H1 (cell line): ENCODE measurements at regions not wholly inside any gene's neighbourhood (a gene's known extent, or its start where the extent isn't known, plus 50 kb on each side); places are given as distances from the start of the nearest gene placed in this dataset.

Experiments
- BCL11A ChIP-seq, 2 experiments: IDR thresholded peaks; one replicate each; pipeline ENCODE4 v1.6.1; 2011; ENCODE audit warnings: low read depth in 2 of 2, low read length in 2 of 2, mild to moderate bottlenecking in 2 of 2
- CHD7 ChIP-seq: fragments of 300-600 bp; sonication (generic); IDR thresholded peaks from 2 replicates; pipeline ENCODE4 v1.7.1; 2012; ENCODE audit warnings: low read length, moderate library complexity, mild to moderate bottlenecking, inconsistent platforms; ENCODE audit not compliant: insufficient replicate concordance
- CREB1 ChIP-seq: IDR thresholded peaks from 2 replicates; pipeline ENCODE4 v1.6.1; 2012; ENCODE audit warnings: inconsistent platforms
- EGR1 ChIP-seq: IDR thresholded peaks from 2 replicates; pipeline ENCODE4 v1.6.1; 2011; ENCODE audit warnings: low read depth, low read length, borderline replicate concordance
- FOSL1 ChIP-seq: IDR thresholded peaks from 2 replicates; pipeline ENCODE4 v1.6.1; 2011; ENCODE audit warnings: mild to moderate bottlenecking, low read depth, low read length, moderate library complexity; ENCODE audit not compliant: insufficient read depth
- GABPA ChIP-seq: IDR thresholded peaks from 2 replicates; pipeline ENCODE4 v1.6.1; 2011; ENCODE audit warnings: mild to moderate bottlenecking, low read length, moderate library complexity, borderline replicate concordance; ENCODE audit not compliant: insufficient read depth
- JUN ChIP-seq: IDR thresholded peaks from 2 replicates; pipeline ENCODE4 v1.6.1; 2011; ENCODE audit warnings: low read depth, mild to moderate bottlenecking, improper control_type of control experiment, low read length
- JUND ChIP-seq: IDR thresholded peaks from 2 replicates; pipeline ENCODE4 v1.6.1; 2011; ENCODE audit warnings: mild to moderate bottlenecking, improper control_type of control experiment, low read length
- RFX5 ChIP-seq: IDR thresholded peaks from 2 replicates; pipeline ENCODE4 v1.6.1; 2011; ENCODE audit warnings: low read depth, low read length, improper control_type of control experiment, borderline replicate concordance

- TF ChIP-seq CHD7: no peak
- no peak for TF ChIP-seq BCL11A (IDR thresholded peaks at IDR 0.05; ENCODE audit: low read depth in 2 of 2, low read length in 2 of 2)
- TF ChIP-seq JUND: no peak
- no peak for TF ChIP-seq JUN
- no peak for TF ChIP-seq RFX5
- no peak for TF ChIP-seq EGR1
- TF ChIP-seq FOSL1: no peak
- no peak for TF ChIP-seq CREB1
- TF ChIP-seq GABPA: no peak
- TF ChIP-seq, all 59 proteins: peak for 0
These were observed 336.7 kb downstream of the OSR1 start (continued) for GRCh38 chr2:19021721-19022120.
